NCI-H1930 (cell line): ENCODE measurements at regions not wholly inside any gene's neighbourhood (a gene's known extent, or its start where the extent isn't known, plus 50 kb on each side); places are given as distances from the start of the nearest gene placed in this dataset.

Experiments used
- DNase-seq, 2 experiments: peaks; one replicate each; lab custom pipeline; 2025; lab: John Stamatoyannopoulos, UW

- no peak for DNase-seq
These were observed 170.5 kb downstream of the AREG start for GRCh38 chr4:74615411-74615810.

GRCh38 chr4:74618166-74618565 lies 173.2 kb downstream of the AREG start:
- no peak for DNase-seq

- DNase-seq: no peak
These were observed 173.7 kb downstream of the AREG start for GRCh38 chr4:74618659-74619058.

- DNase-seq: no peak
These were observed 174.2 kb downstream of the BTC start for GRCh38 chr4:74619931-74620702.

GRCh38 chr4:74621616-74622015 lies 172.7 kb downstream of the BTC start:
- DNase-seq: no peak

GRCh38 chr4:74623041-74623440 lies 171.3 kb downstream of the BTC start:
- peak in 1 of 2 experiments; percentile 8 for DNase-seq

- DNase-seq: no peak
These were observed 169.8 kb downstream of the BTC start for GRCh38 chr4:74624351-74625151.

- no peak for DNase-seq
These were observed 168.3 kb downstream of the BTC start for GRCh38 chr4:74625981-74626380.

GRCh38 chr4:74627093-74627492 lies 167.2 kb downstream of the BTC start:
- DNase-seq: no peak

GRCh38 chr4:74627504-74627903 lies 166.8 kb downstream of the BTC start:
- DNase-seq: no peak

GRCh38 chr4:74628852-74629620 lies 165.3 kb downstream of the BTC start:
- DNase-seq: no peak

GRCh38 chr4:74630551-74630950 lies 163.8 kb downstream of the BTC start:
- DNase-seq: no peak

- DNase-seq: no peak
These were observed 163.0 kb downstream of the BTC start for GRCh38 chr4:74631338-74631737.

- no peak for DNase-seq
These were observed 162.3 kb downstream of the BTC start for GRCh38 chr4:74631988-74632387.

- no peak for DNase-seq
These were observed 161.7 kb downstream of the BTC start for GRCh38 chr4:74632634-74633033.

- no peak for DNase-seq
These were observed 159.2 kb downstream of the BTC start for GRCh38 chr4:74635074-74635473.

GRCh38 chr4:74635490-74636123 lies 158.7 kb downstream of the BTC start:
- DNase-seq: no peak

GRCh38 chr4:74638001-74638400 lies 156.3 kb downstream of the BTC start:
- no peak for DNase-seq

GRCh38 chr4:74638689-74639088 lies 155.6 kb downstream of the BTC start:
- no peak for DNase-seq

- no peak for DNase-seq
These were observed 154.0 kb downstream of the BTC start for GRCh38 chr4:74640111-74640903.

- no peak for DNase-seq
These were observed 152.3 kb downstream of the BTC start for GRCh38 chr4:74642006-74642405.
